GM12875 (cell line): ENCODE measurements at regions not wholly inside any gene's neighbourhood (a gene's known extent, or its start where the extent isn't known, plus 50 kb on each side); places are given as distances from the start of the nearest gene placed in this dataset.

Source experiments
- H3K4me3 ChIP-seq: one replicate; pipeline ENCODE4 v1.5.1; 2011; ENCODE audit warnings: low read depth, low read length, control low read depth
- CTCF ChIP-seq: IDR thresholded peaks from 2 replicates; pipeline ENCODE4 v1.5.1; 2011; ENCODE audit warnings: low read depth, mild to moderate bottlenecking, control low read depth, inconsistent platforms, low read length, moderate library complexity, borderline replicate concordance; ENCODE audit not compliant: insufficient read depth

DNA sequence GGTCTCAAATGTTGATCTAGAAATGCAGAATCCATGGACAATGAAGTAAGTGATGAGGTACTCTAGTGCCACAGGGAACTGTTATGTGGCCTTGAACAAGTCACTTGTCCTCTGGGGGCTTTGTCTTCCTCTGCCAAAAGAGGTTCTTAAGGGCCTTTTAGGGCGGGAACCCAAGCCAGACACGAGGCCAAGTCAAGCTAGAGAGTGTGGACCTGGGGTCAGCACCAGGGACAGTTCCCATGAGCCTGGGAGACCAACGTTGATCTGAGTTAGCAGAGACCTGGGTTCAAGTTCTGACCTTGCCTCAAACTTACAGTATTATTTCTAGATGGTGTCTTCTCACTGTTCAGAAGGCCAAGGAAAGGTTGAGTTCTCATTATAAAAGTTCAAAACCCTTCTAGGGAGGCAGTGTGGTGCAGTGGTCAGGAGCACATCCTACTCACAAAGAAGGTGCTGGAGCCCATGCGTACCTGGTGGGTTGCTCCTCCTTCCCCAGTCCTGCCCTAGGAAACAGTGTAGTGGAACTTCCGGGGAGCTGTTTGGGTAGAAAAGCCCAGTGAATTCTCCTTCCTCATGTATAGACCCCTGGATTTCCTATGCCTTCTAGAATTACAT, 121.5 kb downstream of the CHST1 start:
- TF ChIP-seq CTCF = no peak
- H3K4me3 ChIP-seq = no peak overlapping the region

GRCh38 chr11:45543081-45543480, 122.3 kb downstream of the CHST1 start:
- no peak for TF ChIP-seq CTCF
- no peak overlapping the region for H3K4me3 ChIP-seq

GRCh38 chr11:45541693-45542434, 123.6 kb downstream of the CHST1 start:
- no peak for TF ChIP-seq CTCF
- H3K4me3 ChIP-seq = no peak overlapping the region

- TF ChIP-seq CTCF = no peak
Observed at GRCh38 chr11:45538939-45539338, 126.5 kb downstream of the CHST1 start.

GRCh38 chr11:45538363-45538762, 127.1 kb downstream of the CHST1 start:
- no peak overlapping the region for H3K4me3 ChIP-seq
- TF ChIP-seq CTCF = no peak

More at GRCh38 chr11:45538939-45539338, 126.5 kb downstream of the CHST1 start:
- no peak overlapping the region for H3K4me3 ChIP-seq

GRCh38 chr11:45537614-45538013, 127.8 kb downstream of the CHST1 start:
- TF ChIP-seq CTCF = no peak
- no peak overlapping the region for H3K4me3 ChIP-seq

DNA sequence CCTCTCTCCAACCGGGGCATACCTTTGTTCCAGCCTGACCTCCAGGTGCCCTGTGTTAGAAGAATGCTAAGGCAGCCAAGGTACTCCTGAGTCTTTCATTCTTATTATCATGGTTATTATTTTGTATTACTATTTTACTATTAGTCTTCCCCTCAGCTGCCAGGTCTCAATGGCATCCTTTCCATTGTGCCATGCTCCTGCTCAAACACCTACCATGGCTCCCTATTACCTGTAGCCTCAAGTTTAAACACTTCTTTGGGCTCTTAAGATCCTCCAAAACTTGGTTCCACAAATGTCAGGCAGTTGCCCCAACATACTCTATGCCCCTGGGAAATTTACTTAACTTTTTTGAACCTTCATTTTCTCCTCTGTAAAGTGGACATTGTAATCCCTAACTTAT, 130.4 kb downstream of the CHST1 start:
- TF ChIP-seq CTCF = no peak
- no peak overlapping the region for H3K4me3 ChIP-seq
